ENCODE measurements at regions not wholly inside any gene's neighbourhood (a gene's known extent, or its start where the extent isn't known, plus 50 kb on each side); places are given as distances from the start of the nearest gene placed in this dataset.

GRCh38 chrX:13226214-13226613, 93.6 kb downstream of the ATXN3L start:
- TF ChIP-seq CTCF (IDR thresholded peaks at IDR 0.05): no peak
- no peak for TF ChIP-seq POLR2A (IDR thresholded peaks at IDR 0.05; ENCODE audit: low read length)
- no peak for TF ChIP-seq EP300 (IDR thresholded peaks at IDR 0.05)
